Kidney (tissue), 13 donors: ENCODE measurements at regions not wholly inside any gene's neighbourhood (a gene's known extent, or its start where the extent isn't known, plus 50 kb on each side); places are given as distances from the start of the nearest gene placed in this dataset.
"Not testable (repeated sequence)": the region's sequence is repeated elsewhere in the genome, so short reads cannot be mapped to it uniquely, and the experiment has no call there.

Experiments used
- DNase-seq, 5 donors: peaks; one replicate each; pipeline ENCODE4 v3.0.0-alpha.2; 2013 to 2020
- FAIRE-seq: peaks from 2 replicates; lab custom pipeline; 2012; peaks lifted over from hg19 to GRCh38; lab: Jason Lieb, UNC
- H3K27ac ChIP-seq, 2 donors: one replicate each; pipeline ENCODE4 v1.7.0; 2013; ENCODE audit warnings: low read depth in 2 of 2, low read length in 2 of 2, inconsistent platforms in 1 of 2
- H3K27me3 ChIP-seq: one replicate; pipeline ENCODE4 v1.7.1; 2013; ENCODE audit warnings: low read length, inconsistent platforms; ENCODE audit not compliant: control insufficient read depth, insufficient read depth
- H3K36me3 ChIP-seq, 3 donors: one replicate each; pipeline versions ENCODE4 v1.7.0 to v1.7.1; 2013; ENCODE audit warnings: low read length in 3 of 3, control low read depth in 1 of 3, inconsistent platforms in 1 of 3; ENCODE audit not compliant: insufficient read depth in 3 of 3, control insufficient read depth in 2 of 3
- H3K4me1 ChIP-seq, 3 donors: one replicate each; pipeline versions ENCODE4 v1.7.0 to v1.7.1; 2013; ENCODE audit warnings: low read length in 3 of 3, inconsistent platforms in 1 of 3, low read depth in 1 of 3; ENCODE audit not compliant: control insufficient read depth in 2 of 3, insufficient read depth in 2 of 3
- H3K4me3 ChIP-seq, 3 donors: one replicate each; pipeline versions ENCODE4 v1.7.0 to v1.8.1; 2013; ENCODE audit warnings: low read length in 3 of 3, control low read depth in 1 of 3, inconsistent platforms in 1 of 3
- H3K9ac ChIP-seq, 3 donors: one replicate each; pipeline versions ENCODE4 v1.7.0 to v1.7.1; 2013; ENCODE audit warnings: low read length in 3 of 3, control low read depth in 1 of 3, inconsistent platforms in 1 of 3
- H3K9me3 ChIP-seq, 3 donors: one replicate each; pipeline versions ENCODE4 v1.7.0 to v1.7.1; 2013; ENCODE audit warnings: low read length in 3 of 3, control low read depth in 1 of 3, inconsistent platforms in 1 of 3; ENCODE audit not compliant: control insufficient read depth in 2 of 3, insufficient read depth in 1 of 3
- intact Hi-C: fragments of 100-400 bp; cut with DNase I; formaldehyde crosslinking; loops from one replicate; pipeline ENCODE4 v1.11.1; 2022
- TF ChIP-seq, protein P1 (sequence below): IDR thresholded peaks from 3 replicates; pipeline ENCODE4 v1.5.1; 2012; ENCODE audit warnings: mild to moderate bottlenecking, moderate library complexity, borderline replicate concordance; ENCODE audit not compliant: insufficient read depth; ENCODE audit errors: extremely low read depth
- donor health status: control.
- donor health status: control.
- donor health status: control.
- donor health status: control.
- donor health status: control.
- donor health status: DM: yes; HTN: yes; CAD: no.
- donor health status: Normal renal cell carcinoma (clear cell type).

DNA sequence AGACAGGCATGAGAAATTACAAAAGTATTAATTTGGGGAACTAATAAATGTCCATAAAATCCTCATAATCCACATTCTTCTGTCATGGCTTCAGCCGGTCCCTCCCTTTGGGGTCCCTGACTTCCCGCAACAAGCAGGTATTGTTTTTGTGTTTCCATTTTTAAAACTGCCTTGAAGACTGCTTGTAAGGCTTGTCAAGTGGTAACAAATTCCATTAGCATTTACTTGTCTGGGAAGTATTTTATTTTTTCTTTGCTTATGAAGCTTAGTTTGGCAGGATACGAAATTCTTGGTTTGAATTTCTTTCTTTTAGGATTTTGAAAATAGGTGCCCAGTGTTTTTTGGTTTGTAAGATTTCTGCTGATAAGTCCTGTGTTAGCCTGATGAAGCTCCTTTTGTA, 65.3 kb upstream of the LRFN5 start:
- no peaks in the 10 kb centered on the region for H3K27me3 ChIP-seq
- FAIRE-seq (no peak), DNase-seq (no peak)
- H3K36me3 ChIP-seq: no peaks in the 10 kb centered on the region
- TF ChIP-seq, protein P1, sequence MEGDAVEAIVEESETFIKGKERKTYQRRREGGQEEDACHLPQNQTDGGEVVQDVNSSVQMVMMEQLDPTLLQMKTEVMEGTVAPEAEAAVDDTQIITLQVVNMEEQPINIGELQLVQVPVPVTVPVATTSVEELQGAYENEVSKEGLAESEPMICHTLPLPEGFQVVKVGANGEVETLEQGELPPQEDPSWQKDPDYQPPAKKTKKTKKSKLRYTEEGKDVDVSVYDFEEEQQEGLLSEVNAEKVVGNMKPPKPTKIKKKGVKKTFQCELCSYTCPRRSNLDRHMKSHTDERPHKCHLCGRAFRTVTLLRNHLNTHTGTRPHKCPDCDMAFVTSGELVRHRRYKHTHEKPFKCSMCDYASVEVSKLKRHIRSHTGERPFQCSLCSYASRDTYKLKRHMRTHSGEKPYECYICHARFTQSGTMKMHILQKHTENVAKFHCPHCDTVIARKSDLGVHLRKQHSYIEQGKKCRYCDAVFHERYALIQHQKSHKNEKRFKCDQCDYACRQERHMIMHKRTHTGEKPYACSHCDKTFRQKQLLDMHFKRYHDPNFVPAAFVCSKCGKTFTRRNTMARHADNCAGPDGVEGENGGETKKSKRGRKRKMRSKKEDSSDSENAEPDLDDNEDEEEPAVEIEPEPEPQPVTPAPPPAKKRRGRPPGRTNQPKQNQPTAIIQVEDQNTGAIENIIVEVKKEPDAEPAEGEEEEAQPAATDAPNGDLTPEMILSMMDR: no peak
- no peak overlapping the region for H3K4me3 ChIP-seq
- no peak overlapping the region for H3K9ac ChIP-seq
- intact Hi-C loops: no loop called here
- H3K27ac ChIP-seq: no peak overlapping the region
- peaks cover 0 to 13% (median 0%) of the 10 kb centered on the region in 3 donors for H3K9me3 ChIP-seq
- no peaks in the 10 kb centered on the region for H3K4me1 ChIP-seq

DNA sequence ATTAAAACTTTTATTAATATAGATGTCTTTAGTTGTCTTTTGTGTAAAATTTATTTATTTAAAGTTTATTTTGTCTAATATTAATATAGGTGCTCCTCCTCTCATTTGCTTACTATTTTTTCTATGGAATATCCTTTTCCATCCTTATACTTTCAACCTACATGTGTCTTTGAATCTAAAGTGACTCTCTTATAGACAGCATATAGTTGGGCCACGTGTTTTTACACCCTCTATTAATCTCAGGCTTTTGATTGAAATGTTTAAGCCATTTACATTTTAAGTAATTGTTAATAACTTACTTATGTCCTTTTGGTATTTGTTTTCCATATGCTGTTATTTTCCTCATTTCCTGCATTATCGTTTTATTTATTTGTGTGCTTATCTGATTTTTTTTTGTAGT, 74.4 kb upstream of the LRFN5 start:
- no peaks in the 10 kb centered on the region for H3K36me3 ChIP-seq
- intact Hi-C loops: no loop called here
- H3K9me3 ChIP-seq: no peaks in the 10 kb centered on the region

DNA sequence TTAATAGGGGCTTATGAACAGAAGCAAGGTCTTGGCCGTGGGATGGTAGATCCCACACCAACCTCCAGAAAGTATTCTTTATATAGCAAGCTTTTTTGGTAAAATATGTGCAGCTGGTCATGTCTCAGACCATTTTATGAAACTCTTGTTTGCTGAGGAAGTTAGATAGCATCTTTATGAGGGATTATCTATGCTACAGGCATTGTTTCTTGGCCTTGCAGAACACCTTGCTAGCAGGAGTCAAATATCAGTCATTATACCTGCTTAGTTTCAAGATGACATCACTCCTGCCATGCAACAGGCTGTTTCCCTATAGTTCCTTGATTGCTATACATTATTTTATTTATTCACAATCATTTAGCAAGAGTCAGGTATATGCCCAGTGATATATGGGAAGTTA, 84.8 kb upstream of the LRFN5 start:
- intact Hi-C loops: no loop called here
- Histone ChIP-seq H3K36me3 (no peaks in the 10 kb centered on the region), H3K9ac (no peak overlapping the region), H3K4me1 (no peaks in the 10 kb centered on the region), H3K27ac (no peak overlapping the region), H3K27me3 (no peaks in the 10 kb centered on the region), H3K4me3 (no peak overlapping the region), H3K9me3 (no peaks in the 10 kb centered on the region)
- DNase-seq: no peak
- no peak for FAIRE-seq
- TF ChIP-seq, protein P1: no peak

More for the DNA sequence above, 74.4 kb upstream of the LRFN5 start:
- DNase-seq: no peak
- Histone ChIP-seq H3K9ac (no peak overlapping the region), H3K4me1 (no peaks in the 10 kb centered on the region), H3K27ac (no peak overlapping the region), H3K27me3 (no peaks in the 10 kb centered on the region), H3K4me3 (no peak overlapping the region)
- TF ChIP-seq, protein P1: no peak
- FAIRE-seq: no peak

DNA sequence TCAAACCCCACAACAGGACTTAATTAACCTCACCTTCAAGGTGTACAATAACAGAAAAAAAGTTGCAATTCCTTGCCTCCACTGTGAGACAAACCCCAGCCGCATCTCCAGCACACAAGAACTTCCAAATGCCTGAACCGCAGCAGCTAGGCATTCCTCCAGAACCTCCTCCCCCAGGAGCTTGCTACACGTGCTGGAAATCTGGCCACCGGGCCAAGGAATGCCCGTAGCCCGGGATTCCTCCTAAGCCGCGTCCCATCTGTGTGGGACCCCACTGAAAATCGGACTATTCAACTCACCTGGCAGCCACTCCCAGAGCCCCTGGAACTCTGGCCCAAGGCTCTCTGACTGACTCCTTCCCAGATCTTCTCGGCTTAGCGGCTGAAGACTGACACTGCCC, 88.6 kb upstream of the LRFN5 start:
- DNase-seq, H3K27me3 ChIP-seq, H3K27ac ChIP-seq, H3K4me3 ChIP-seq, H3K4me1 ChIP-seq, H3K36me3 ChIP-seq, H3K9me3 ChIP-seq, H3K9ac ChIP-seq, FAIRE-seq, intact Hi-C loops: not testable (repeated sequence)
